BLaER1 treated with 17β-estradiol and CSF1 and Interleukin-3, amounts not matched to agents 10 nM and 100 nM (cell line): ENCODE measurements at regions not wholly inside any gene's neighbourhood (a gene's known extent, or its start where the extent isn't known, plus 50 kb on each side); places are given as distances from the start of the nearest gene placed in this dataset.

Experiments
- H3K27ac ChIP-seq, 11 experiments: shearing (Covaris generic); formaldehyde crosslinking; 2 replicates each; pipeline ENCODE4 v1.8.1; 2022
- H3K27me3 ChIP-seq, 11 experiments: shearing (Covaris generic); formaldehyde crosslinking; 2 replicates each; pipeline ENCODE4 v1.8.1; 2022
- H3K36me3 ChIP-seq, 11 experiments: shearing (Covaris generic); formaldehyde crosslinking; 2 replicates each; pipeline ENCODE4 v1.8.1; 2022
- H3K4me1 ChIP-seq, 10 experiments: shearing (Covaris generic); formaldehyde crosslinking; 2 replicates each; pipeline ENCODE4 v1.8.1; 2022
- H3K4me2 ChIP-seq, 11 experiments: shearing (Covaris generic); formaldehyde crosslinking; 2 replicates each; pipeline ENCODE4 v1.8.1; 2022
- H3K4me3 ChIP-seq, 10 experiments: shearing (Covaris generic); formaldehyde crosslinking; 2 replicates each; pipeline ENCODE4 v1.8.1; 2022
- H3K9ac ChIP-seq, 11 experiments: shearing (Covaris generic); formaldehyde crosslinking; 2 replicates each; pipeline ENCODE4 v1.8.1; 2022
- H3K9me3 ChIP-seq, 11 experiments: shearing (Covaris generic); formaldehyde crosslinking; replicated peaks in 1 of 11; 2 replicates each; pipeline ENCODE4 v1.8.1; 2022
- H4K20me1 ChIP-seq, 11 experiments: shearing (Covaris generic); formaldehyde crosslinking; 2 replicates each; pipeline ENCODE4 v1.8.1; 2022
- Cebpa-rat ChIP-seq, 11 experiments: shearing (Covaris generic); IDR thresholded peaks; 2 replicates each; pipeline ENCODE4 v1.8.1; 2022

DNA sequence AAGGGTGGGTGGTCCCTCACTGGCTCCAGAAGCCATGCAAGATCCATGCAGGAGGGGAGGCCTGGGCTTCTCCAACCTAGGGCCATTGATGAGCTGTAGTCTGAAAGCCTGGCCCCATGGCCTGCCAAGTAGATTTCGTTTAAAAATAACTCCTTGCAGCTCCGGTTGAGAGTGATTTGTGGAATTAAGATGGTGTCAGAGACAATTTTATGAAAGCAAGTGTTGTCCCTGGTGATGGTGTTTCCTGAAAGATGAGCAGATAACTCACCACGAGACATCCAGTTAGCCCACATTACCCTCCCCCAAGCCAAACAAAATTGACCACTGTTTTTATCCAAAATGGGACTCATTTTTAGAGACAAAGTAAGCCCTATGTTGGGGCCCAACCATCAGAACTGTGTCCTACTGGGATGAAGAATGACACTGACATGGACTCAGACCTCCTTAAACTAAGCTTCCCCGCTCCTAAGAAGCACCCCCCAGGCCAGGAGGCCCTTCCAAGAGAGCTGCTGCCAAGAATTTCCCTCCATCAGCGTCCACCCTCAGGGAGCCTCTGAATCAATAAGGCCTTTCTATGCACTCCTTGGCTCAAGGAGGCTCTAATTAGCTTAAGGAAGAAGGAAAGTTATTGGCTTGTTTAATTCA lies 174.2 kb upstream of the NCAM1 start:
- Histone ChIP-seq H3K9ac (no peak overlapping the region), H3K36me3 (no peaks in the 10 kb centered on the region), H3K27me3 (no peaks in the 10 kb centered on the region), H3K4me2 (0 out of 22 replicates have a peak overlapping the region, but pooled peaks of 1 of the 11 experiments have one; percentile 24), H4K20me1 (no peaks in the 10 kb centered on the region), H3K27ac (no peak overlapping the region), H3K9me3 (no peaks in the 10 kb centered on the region), H3K4me1 (no peaks in the 10 kb centered on the region), H3K4me3 (no peak overlapping the region)
- no peak for TF ChIP-seq Cebpa-rat (IDR thresholded peaks at IDR 0.05)

- no peaks in the 10 kb centered on the region for H3K27me3 ChIP-seq
- H3K36me3 ChIP-seq: no peaks in the 10 kb centered on the region
Observed at GRCh38 chr11:112789481-112789880, 171.7 kb upstream of the NCAM1 start.

DNA sequence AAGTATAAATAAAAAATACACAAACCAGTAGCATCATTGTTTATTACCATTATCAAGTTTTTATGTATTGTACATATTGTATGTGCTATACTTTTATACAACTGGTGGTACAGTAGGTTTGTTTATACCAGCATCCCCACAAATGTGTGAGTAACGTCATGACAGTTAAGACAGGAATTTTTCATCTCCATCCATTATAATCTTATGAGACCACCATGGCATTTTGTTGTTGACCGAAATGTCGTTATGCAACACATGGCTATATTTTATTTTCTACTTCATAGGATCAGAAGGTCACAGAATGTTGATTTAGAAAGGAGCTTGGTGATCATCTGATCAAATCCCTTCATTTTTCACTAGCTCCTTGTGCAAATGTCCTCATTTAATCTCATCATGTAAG lies 170.9 kb upstream of the NCAM1 start:
- no peaks in the 10 kb centered on the region for H3K9me3 ChIP-seq
- H3K9ac ChIP-seq: no peak overlapping the region
- no peak overlapping the region for H3K4me3 ChIP-seq
- H3K4me1 ChIP-seq: peaks cover 0 to 13% (median 7%) of the 10 kb centered on the region in 10 experiments; a peak in 9 of 20 replicates
- H4K20me1 ChIP-seq: no peaks in the 10 kb centered on the region
- no peaks in the 10 kb centered on the region for H3K36me3 ChIP-seq
- no peak for TF ChIP-seq Cebpa-rat (IDR thresholded peaks at IDR 0.05)
- no peak overlapping the region for H3K27ac ChIP-seq
- no peaks in the 10 kb centered on the region for H3K27me3 ChIP-seq
- H3K4me2 ChIP-seq: no peak overlapping the region

More at GRCh38 chr11:112789481-112789880, 171.7 kb upstream of the NCAM1 start:
- no peak for TF ChIP-seq Cebpa-rat (IDR thresholded peaks at IDR 0.05)
- Histone ChIP-seq H3K9ac (no peak overlapping the region), H3K4me1 (peaks cover 0 to 6% (median 4%) of the 10 kb centered on the region in 10 experiments; a peak in 9 of 20 replicates), H4K20me1 (no peaks in the 10 kb centered on the region), H3K9me3 (no peaks in the 10 kb centered on the region), H3K4me3 (no peak overlapping the region), H3K4me2 (no peak overlapping the region), H3K27ac (no peak overlapping the region)

DNA sequence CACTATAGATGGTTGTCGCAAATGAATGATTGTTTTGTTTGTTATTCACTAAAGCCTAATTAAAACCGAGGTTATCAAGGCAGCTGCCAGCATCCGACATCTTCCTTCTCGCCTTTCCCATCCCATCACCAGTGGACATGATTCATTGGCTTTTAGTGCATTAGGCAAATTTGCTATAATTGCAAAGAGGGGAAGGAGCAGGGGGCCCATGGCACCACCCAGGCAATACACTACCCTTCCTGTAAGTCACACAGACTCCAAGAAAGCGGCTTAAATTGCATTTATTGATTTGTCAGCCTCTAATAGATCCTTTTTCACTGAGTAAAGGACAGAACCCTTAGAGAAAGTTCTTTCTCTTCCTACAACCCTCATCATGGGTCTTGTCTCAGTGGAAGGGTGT lies 169.2 kb upstream of the NCAM1 start:
- Histone ChIP-seq H3K4me3 (no peak overlapping the region), H3K27ac (no peak overlapping the region), H3K36me3 (no peaks in the 10 kb centered on the region), H3K9ac (no peak overlapping the region), H4K20me1 (no peaks in the 10 kb centered on the region), H3K9me3 (no peaks in the 10 kb centered on the region), H3K4me2 (no peak overlapping the region), H3K27me3 (no peaks in the 10 kb centered on the region), H3K4me1 (peaks cover 0 to 24% (median 11%) of the 10 kb centered on the region in 10 experiments; a peak in 10 of 20 replicates)
- no peak for TF ChIP-seq Cebpa-rat (IDR thresholded peaks at IDR 0.05)

GRCh38 chr11:112793416-112793815 lies 167.8 kb upstream of the NCAM1 start:
- Histone ChIP-seq H3K27ac (no peak overlapping the region), H4K20me1 (no peaks in the 10 kb centered on the region), H3K9me3 (no peaks in the 10 kb centered on the region), H3K9ac (no peak overlapping the region), H3K4me2 (no peak overlapping the region), H3K27me3 (no peaks in the 10 kb centered on the region), H3K36me3 (no peaks in the 10 kb centered on the region), H3K4me1 (peaks cover 0 to 24% (median 11%) of the 10 kb centered on the region in 10 experiments; a peak in 10 of 20 replicates), H3K4me3 (no peak overlapping the region)
- no peak for TF ChIP-seq Cebpa-rat (IDR thresholded peaks at IDR 0.05)

DNA sequence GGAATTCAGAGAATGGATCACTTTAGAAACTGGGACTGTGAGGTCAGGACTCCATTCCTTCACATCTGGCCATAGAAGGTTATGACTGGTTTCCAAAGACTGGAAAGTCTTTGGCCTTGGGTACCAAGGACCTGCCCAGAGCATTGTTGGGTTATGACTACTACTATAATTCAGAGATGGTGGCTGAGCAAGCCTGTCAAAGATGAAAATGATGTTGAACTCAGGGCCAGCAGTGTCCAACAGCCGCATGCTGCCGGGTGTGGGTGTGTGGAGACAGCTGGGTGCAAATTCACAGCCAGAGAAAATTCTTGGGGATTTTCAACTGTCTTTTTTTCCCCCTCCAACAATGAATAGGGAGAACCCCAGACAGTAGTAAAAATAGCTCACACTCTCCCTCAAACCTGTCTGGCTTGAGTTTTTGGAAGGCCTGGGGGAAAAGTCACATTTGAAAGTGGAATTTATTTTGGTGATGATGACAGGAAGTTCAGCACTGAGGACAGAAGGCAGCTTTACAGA lies 166.8 kb upstream of the NCAM1 start:
- Histone ChIP-seq H4K20me1 (no peaks in the 10 kb centered on the region), H3K36me3 (no peaks in the 10 kb centered on the region), H3K9ac (no peak overlapping the region), H3K27ac (no peak overlapping the region), H3K4me2 (peak overlapping the region in 5 of 11 experiments; percentile 5 to 23 (median 11); a peak in 4 of 22 replicates), H3K27me3 (no peaks in the 10 kb centered on the region), H3K4me1 (peaks cover 0 to 24% (median 11%) of the 10 kb centered on the region in 10 experiments; a peak in 10 of 20 replicates), H3K4me3 (no peak overlapping the region), H3K9me3 (no peaks in the 10 kb centered on the region)
- no peak for TF ChIP-seq Cebpa-rat (IDR thresholded peaks at IDR 0.05)

GRCh38 chr11:112795142-112795815 lies 165.9 kb upstream of the NCAM1 start:
- Histone ChIP-seq H3K27ac (no peak overlapping the region), H3K36me3 (no peaks in the 10 kb centered on the region), H4K20me1 (no peaks in the 10 kb centered on the region), H3K9me3 (no peaks in the 10 kb centered on the region), H3K4me1 (peaks cover 0 to 24% (median 11%) of the 10 kb centered on the region in 10 experiments; a peak in 10 of 20 replicates), H3K4me3 (no peak overlapping the region), H3K27me3 (no peaks in the 10 kb centered on the region), H3K4me2 (peak overlapping the region in 2 of 11 experiments; percentile 6 to 20; a peak in 2 of 22 replicates), H3K9ac (no peak overlapping the region)
- no peak for TF ChIP-seq Cebpa-rat (IDR thresholded peaks at IDR 0.05)

- Histone ChIP-seq H3K4me2 (peak overlapping the region in 4 of 11 experiments; percentile 4 to 20 (median 13); a peak in 3 of 22 replicates), H3K9me3 (no peaks in the 10 kb centered on the region), H3K4me3 (no peak overlapping the region), H3K36me3 (no peaks in the 10 kb centered on the region), H3K4me1 (peaks cover 0 to 24% (median 11%) of the 10 kb centered on the region in 10 experiments; a peak in 10 of 20 replicates), H4K20me1 (no peaks in the 10 kb centered on the region), H3K27me3 (no peaks in the 10 kb centered on the region), H3K9ac (no peak overlapping the region), H3K27ac (no peak overlapping the region)
- no peak for TF ChIP-seq Cebpa-rat (IDR thresholded peaks at IDR 0.05)
Observed at GRCh38 chr11:112795911-112796649, 165.1 kb upstream of the NCAM1 start.

- H3K27me3 ChIP-seq: no peaks in the 10 kb centered on the region
- no peaks in the 10 kb centered on the region for H3K9me3 ChIP-seq
- no peak overlapping the region for H3K9ac ChIP-seq
- H3K36me3 ChIP-seq: no peaks in the 10 kb centered on the region
- TF ChIP-seq Cebpa-rat (IDR thresholded peaks at IDR 0.05): no peak
- no peaks in the 10 kb centered on the region; a peak in 1 of 22 replicates for H4K20me1 ChIP-seq
- peaks cover 0 to 24% (median 11%) of the 10 kb centered on the region in 10 experiments; a peak in 10 of 20 replicates for H3K4me1 ChIP-seq
- H3K27ac ChIP-seq: no peak overlapping the region
- H3K4me2 ChIP-seq: no peak overlapping the region
- H3K4me3 ChIP-seq: no peak overlapping the region
Observed at GRCh38 chr11:112797092-112797491, 164.1 kb upstream of the NCAM1 start.
